Lung (tissue), 11 donors: ENCODE measurements at regions not wholly inside any gene's neighbourhood (a gene's known extent, or its start where the extent isn't known, plus 50 kb on each side); places are given as distances from the start of the nearest gene placed in this dataset.

Source experiments
- ATAC-seq: fragments of 200-7000 bp; cut with Tn5 transposase; one replicate; pipeline ENCODE4 v1.9.1; 2020; ENCODE audit warnings: moderate number of reproducible peaks; ENCODE audit not compliant: insufficient read depth, low FRiP score
- DNase-seq, 3 donors: peaks; one replicate each; pipeline ENCODE4 v3.0.0-alpha.2; 2013 to 2017
- H3K27ac ChIP-seq, 2 donors: one replicate each; pipeline ENCODE4 v1.5.1; 2013; ENCODE audit warnings: mild to moderate bottlenecking in 2 of 2, moderate library complexity in 2 of 2, control low read depth in 1 of 2, inconsistent platforms in 1 of 2, low read depth in 1 of 2, low read length in 1 of 2
- H3K27me3 ChIP-seq, 3 donors: one replicate each; pipeline ENCODE4 v1.5.1; 2013; ENCODE audit warnings: low read length in 2 of 3; ENCODE audit not compliant: control insufficient read depth in 3 of 3, insufficient read depth in 3 of 3
- H3K36me3 ChIP-seq, 4 donors: one replicate each; pipeline ENCODE4 v1.5.1; 2013; ENCODE audit warnings: low read length in 4 of 4, mild to moderate bottlenecking in 1 of 4, moderate library complexity in 1 of 4; ENCODE audit not compliant: control insufficient read depth in 4 of 4, insufficient read depth in 4 of 4
- H3K4me1 ChIP-seq, 5 donors: one replicate each; pipeline ENCODE4 v1.5.1; 2013; ENCODE audit warnings: low read length in 5 of 5, mild to moderate bottlenecking in 2 of 5, moderate library complexity in 1 of 5; ENCODE audit not compliant: control insufficient read depth in 5 of 5, insufficient read depth in 5 of 5
- H3K4me3 ChIP-seq: one replicate; pipeline ENCODE4 v1.5.1; 2013; ENCODE audit warnings: mild to moderate bottlenecking, control low read depth, moderate library complexity
- H3K9ac ChIP-seq, 2 donors: one replicate each; pipeline ENCODE4 v1.5.1; 2013; ENCODE audit warnings: low read length in 2 of 2, control low read depth in 1 of 2; ENCODE audit not compliant: insufficient read depth in 1 of 2
- H3K9me3 ChIP-seq, 4 donors: one replicate each; pipeline ENCODE4 v1.5.1; 2013; ENCODE audit warnings: low read length in 3 of 4, mild to moderate bottlenecking in 1 of 4, moderate library complexity in 1 of 4; ENCODE audit not compliant: control insufficient read depth in 4 of 4, insufficient read depth in 3 of 4
- CTCF ChIP-seq: IDR thresholded peaks from 2 replicates; pipeline ENCODE4 v1.5.1; 2012; ENCODE audit warnings: mild to moderate bottlenecking; ENCODE audit errors: control extremely low read depth, extremely low read depth
- WGBS, 2 donors: extraction: QIAGEN DNeasy Blood & Tissue Kit; methylation state at CpG; one replicate each; pipeline ENCODE4 v1.1.7; 2013; 5-methylcytosine and 5-hydroxymethylcytosine counted together
- donor health status: control.
- donor health status: control.
- donor health status: Bipolar disorder and iron deficiency.
- donor health status: healthy.
- donor health status: DM: yes; HTN: yes; CAD: no.

DNA sequence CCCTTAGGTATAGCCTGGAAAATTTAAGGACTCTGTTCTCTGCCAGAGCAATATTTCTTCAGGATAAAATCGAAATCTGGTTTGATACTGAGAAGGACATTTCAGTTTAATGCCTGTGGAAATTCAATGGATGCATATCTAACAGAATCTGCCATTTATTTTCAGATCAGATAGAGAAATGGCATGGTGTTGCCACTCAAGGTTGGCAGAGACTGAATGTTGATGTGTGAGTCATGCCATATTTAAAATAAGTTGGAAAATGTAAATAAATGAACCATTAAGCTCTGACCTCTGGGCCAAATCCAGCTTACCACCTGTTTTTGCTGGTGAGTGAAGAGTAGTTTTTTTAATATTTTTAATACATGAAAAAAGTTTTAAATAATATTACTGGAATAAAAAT is 594.6 kb downstream of the DOK5 start:
- Histone ChIP-seq H3K4me3 (no peak overlapping the region), H3K36me3 (no peaks in the 10 kb centered on the region), H3K9ac (no peak overlapping the region), H3K27me3 (no peaks in the 10 kb centered on the region), H3K9me3 (peaks cover 0 to 10% (median 2%) of the 10 kb centered on the region in 4 donors), H3K4me1 (no peaks in the 10 kb centered on the region), H3K27ac (no peak overlapping the region)
- ATAC-seq (no peak), DNase-seq (no peak)
- 44 to 47% methylated on average over 1 of the region's 1 CpG for WGBS, 2 donors
- no peak for TF ChIP-seq CTCF

DNA sequence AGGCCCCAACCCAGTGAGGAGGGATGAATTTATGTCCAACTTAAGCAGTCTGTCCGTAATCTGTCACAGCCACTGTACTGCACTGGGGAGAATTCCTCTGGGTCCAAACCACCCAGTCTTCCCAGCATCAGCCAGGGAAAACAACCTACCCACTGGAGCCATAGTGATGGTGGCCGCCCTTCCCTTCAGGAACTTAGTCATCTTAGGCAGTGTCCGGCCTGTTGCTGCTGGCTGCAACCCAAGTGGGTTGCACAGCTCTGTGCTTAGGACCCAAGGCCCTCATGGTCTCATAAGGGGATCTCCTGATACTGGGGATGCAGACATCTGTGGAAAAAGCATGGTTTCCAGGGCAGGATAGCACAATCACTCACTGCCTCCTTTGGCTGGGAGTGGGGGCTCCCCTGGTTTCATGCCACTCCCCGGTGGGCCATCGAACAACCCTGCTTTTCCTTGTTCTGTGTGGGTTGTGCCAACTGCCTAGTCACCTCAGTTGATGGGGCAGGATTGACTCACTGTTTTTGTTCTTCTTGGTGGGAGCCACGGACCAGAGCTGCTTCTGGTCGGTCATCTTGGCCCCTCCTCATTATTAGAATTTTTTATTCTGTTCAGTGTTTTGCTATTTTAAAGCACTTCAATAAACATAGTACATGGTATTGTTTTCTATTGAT is 591.9 kb downstream of the DOK5 start:
- ATAC-seq, result no peak
- H3K27ac ChIP-seq, result no peak overlapping the region
- no peaks in the 10 kb centered on the region for H3K27me3 ChIP-seq
- no peaks in the 10 kb centered on the region for H3K36me3 ChIP-seq
- no peaks in the 10 kb centered on the region for H3K4me1 ChIP-seq
- no peak overlapping the region for H3K4me3 ChIP-seq
- 84 to 90% methylated on average over 7 of the region's 7 CpGs for WGBS, 2 donors
- no peak for DNase-seq
- no peak overlapping the region for H3K9ac ChIP-seq
- peaks cover 0 to 7% (median 2%) of the 10 kb centered on the region in 4 donors for H3K9me3 ChIP-seq
- TF ChIP-seq CTCF, result no peak

DNA sequence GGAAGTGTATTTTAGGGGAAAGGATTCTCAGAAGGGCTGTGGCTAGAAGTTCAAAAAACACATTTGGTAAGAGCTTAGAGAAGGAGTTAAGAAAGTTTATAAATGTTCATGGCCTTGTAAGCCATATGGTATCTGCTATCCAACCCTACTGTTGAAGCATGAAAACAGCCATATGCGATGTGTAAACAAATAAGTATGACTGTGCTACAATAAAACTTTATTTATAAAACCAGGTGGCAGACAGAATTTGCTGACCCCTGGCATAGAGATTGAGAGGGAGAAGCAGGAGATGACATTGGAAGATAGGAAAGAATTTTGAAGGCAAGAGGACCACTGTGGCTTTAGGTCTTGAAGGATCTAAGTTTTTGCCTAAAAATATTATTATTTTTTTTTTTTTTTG is 583.5 kb downstream of the DOK5 start:
- H3K27ac ChIP-seq, result no peak overlapping the region
- peaks cover 0 to 3% (median 0%) of the 10 kb centered on the region in 4 donors for H3K9me3 ChIP-seq
- TF ChIP-seq CTCF, result no peak
- DNase-seq (no peak), ATAC-seq (no peak)
- H3K27me3 ChIP-seq, result no peaks in the 10 kb centered on the region
- H3K36me3 ChIP-seq, result no peaks in the 10 kb centered on the region
- no peaks in the 10 kb centered on the region for H3K4me1 ChIP-seq
- 88 to 99% methylated on average over 1 of the region's 1 CpG for WGBS, 2 donors
- no peak overlapping the region for H3K4me3 ChIP-seq
- no peak overlapping the region for H3K9ac ChIP-seq
